ENCODE measurements at regions not wholly inside any gene's neighbourhood (a gene's known extent, or its start where the extent isn't known, plus 50 kb on each side); places are given as distances from the start of the nearest gene placed in this dataset.

DNA sequence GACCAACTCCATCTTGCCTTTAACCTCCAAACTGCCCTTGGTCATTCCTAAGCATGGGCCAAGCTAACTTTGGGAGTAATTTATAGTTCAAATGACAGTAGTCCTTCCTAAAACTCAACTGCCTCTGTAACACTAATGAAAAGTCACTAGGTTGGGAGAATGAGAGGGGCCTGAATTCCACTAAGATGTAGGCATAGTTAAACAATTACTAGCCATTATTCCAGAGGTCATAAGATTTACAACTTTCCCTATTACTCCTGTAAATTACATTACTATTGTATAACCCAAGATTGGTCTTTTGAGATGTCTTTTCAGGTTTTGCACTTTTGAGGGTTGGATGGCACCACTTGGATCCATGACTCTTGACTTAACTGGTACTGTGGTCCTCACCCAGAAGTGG lies 94.6 kb downstream of the SPP2 start:
- no peaks in the 10 kb centered on the region for H3K36me3 ChIP-seq
- H3K9me3 ChIP-seq (replicated peaks) = peaks cover 5% of the 10 kb centered on the region
- H3K4me3 ChIP-seq = no peak overlapping the region
- H3K27me3 ChIP-seq (ENCODE audit: low read depth) = peaks cover 11% of the 10 kb centered on the region
- intact Hi-C loops (cut with micrococcal nuclease) = no loop called here
- H3K4me1 ChIP-seq = peaks cover 4% of the 10 kb centered on the region
- TF ChIP-seq, protein P1, sequence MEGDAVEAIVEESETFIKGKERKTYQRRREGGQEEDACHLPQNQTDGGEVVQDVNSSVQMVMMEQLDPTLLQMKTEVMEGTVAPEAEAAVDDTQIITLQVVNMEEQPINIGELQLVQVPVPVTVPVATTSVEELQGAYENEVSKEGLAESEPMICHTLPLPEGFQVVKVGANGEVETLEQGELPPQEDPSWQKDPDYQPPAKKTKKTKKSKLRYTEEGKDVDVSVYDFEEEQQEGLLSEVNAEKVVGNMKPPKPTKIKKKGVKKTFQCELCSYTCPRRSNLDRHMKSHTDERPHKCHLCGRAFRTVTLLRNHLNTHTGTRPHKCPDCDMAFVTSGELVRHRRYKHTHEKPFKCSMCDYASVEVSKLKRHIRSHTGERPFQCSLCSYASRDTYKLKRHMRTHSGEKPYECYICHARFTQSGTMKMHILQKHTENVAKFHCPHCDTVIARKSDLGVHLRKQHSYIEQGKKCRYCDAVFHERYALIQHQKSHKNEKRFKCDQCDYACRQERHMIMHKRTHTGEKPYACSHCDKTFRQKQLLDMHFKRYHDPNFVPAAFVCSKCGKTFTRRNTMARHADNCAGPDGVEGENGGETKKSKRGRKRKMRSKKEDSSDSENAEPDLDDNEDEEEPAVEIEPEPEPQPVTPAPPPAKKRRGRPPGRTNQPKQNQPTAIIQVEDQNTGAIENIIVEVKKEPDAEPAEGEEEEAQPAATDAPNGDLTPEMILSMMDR (IDR thresholded peaks at IDR 0.05; ENCODE audit: borderline replicate concordance) = no peak
- no peak for DNase-seq
- no peak overlapping the region for H3K27ac ChIP-seq (replicated peaks)

DNA sequence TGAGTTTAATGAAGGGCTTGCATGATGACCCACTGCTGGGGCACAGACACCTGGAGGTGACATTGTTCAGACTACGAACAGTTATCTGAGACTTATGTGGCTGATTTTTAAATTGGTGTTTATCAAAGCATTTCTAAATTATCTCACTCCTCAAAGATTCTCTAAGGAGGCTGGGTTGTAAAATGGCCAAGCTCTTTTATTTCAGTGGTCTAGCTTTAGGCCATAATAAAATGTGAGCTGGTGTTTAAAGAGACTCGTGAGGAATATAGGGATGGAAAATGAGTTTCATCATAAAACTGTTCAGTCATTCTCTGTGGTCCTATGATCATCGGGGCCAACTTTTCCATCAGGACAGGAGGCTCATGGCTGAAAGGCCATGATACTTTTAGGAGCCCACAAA lies 93.4 kb downstream of the SPP2 start:
- intact Hi-C loops (cut with micrococcal nuclease) = no loop called here

DNA sequence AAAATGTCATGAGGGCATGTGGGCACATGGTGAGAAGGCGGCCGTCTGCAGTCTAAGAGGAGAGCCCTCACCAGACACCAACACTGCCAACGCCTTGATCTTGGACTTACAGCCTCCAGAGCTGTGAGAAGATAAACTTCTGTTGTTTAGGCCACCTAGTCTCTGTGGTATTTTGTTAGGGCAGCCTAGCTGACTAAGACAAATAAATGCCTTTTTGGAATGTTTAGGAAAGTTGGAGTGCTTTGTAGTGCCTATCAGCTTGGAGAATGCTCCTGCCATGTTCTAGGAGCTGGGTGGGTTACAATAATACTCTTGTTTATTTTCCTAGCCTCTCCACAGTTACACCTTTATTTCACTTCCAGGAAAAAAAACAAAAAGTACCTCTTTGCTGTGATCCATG lies 92.0 kb downstream of the SPP2 start:
- intact Hi-C loops (cut with micrococcal nuclease) = no loop called here
- TF ChIP-seq, protein P1 (IDR thresholded peaks at IDR 0.05; ENCODE audit: borderline replicate concordance) = no peak
- H3K27me3 ChIP-seq (ENCODE audit: low read depth) = peaks cover 12% of the 10 kb centered on the region
- no peak for DNase-seq
- no peak overlapping the region for H3K27ac ChIP-seq (replicated peaks)
- H3K4me3 ChIP-seq = no peak overlapping the region
- peaks cover 4% of the 10 kb centered on the region for H3K4me1 ChIP-seq
- H3K36me3 ChIP-seq = no peaks in the 10 kb centered on the region
- H3K9me3 ChIP-seq (replicated peaks) = peaks cover 5% of the 10 kb centered on the region

More for the DNA sequence above, 93.4 kb downstream of the SPP2 start:
- peaks cover 5% of the 10 kb centered on the region for H3K9me3 ChIP-seq (replicated peaks)
- H3K27ac ChIP-seq (replicated peaks) = no peak overlapping the region
- DNase-seq = no peak
- H3K27me3 ChIP-seq (ENCODE audit: low read depth) = peaks cover 12% of the 10 kb centered on the region
- H3K36me3 ChIP-seq = no peaks in the 10 kb centered on the region
- H3K4me3 ChIP-seq = no peak overlapping the region
- H3K4me1 ChIP-seq = peaks cover 4% of the 10 kb centered on the region
- TF ChIP-seq, protein P1 (IDR thresholded peaks at IDR 0.05; ENCODE audit: borderline replicate concordance) = no peak

DNA sequence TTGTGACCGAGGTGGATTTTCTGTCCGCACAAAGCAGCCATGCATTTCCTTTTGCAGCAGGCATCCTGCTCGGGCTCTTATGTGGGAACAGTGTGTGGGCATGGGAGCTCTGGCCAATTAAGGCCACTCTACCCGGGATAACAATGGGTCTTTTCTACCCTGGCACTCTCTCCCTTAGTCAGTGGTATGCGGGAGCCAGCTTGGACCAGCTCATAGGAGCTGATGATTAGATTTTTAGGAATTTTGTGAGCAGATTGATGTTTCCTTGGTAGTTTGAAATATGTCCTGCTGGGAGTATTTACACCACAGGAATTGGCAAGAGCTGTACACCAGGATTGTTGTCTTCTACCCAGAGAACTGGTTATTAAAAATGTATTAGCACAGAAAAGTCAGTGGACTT lies 89.3 kb downstream of the SPP2 start:
- Histone ChIP-seq H3K9me3 (replicated peaks) (peaks cover 5% of the 10 kb centered on the region), H3K4me1 (no peaks in the 10 kb centered on the region), H3K27me3 (ENCODE audit: low read depth) (peaks cover 20% of the 10 kb centered on the region), H3K36me3 (no peaks in the 10 kb centered on the region), H3K27ac (replicated peaks) (no peak overlapping the region), H3K4me3 (no peak overlapping the region)
- DNase-seq = no peak
- TF ChIP-seq, protein P1 (IDR thresholded peaks at IDR 0.05; ENCODE audit: borderline replicate concordance) = no peak
- intact Hi-C loops (cut with micrococcal nuclease) = loop anchor here (5.0 kb wide), 1 partner anchor 363 kb away; no protein-coding TSS in a partner anchor

DNA sequence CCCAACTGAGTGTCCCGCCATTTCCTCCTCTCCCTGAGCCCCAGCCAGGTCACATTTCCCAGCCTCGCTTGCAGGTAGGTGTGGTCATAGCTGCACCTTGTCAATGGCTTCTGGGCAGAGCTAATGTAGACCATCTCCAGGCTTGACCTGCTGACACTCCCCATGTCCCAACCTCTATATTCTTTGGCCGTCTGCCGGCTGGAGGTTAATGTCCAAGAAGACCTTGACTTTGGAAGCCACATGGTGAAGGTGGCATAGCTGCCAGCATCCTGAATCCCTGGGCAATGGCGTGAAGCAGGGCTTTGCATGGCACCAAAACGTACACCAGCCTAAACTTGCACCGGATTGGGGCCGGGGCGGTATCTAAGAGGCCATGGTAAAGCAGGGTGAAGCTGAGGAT lies 88.3 kb downstream of the SPP2 start:
- TF ChIP-seq, protein P1 (IDR thresholded peaks at IDR 0.05; ENCODE audit: borderline replicate concordance) = no peak
- Histone ChIP-seq H3K27me3 (ENCODE audit: low read depth) (peaks cover 29% of the 10 kb centered on the region), H3K9me3 (replicated peaks) (peaks cover 5% of the 10 kb centered on the region), H3K36me3 (no peaks in the 10 kb centered on the region), H3K27ac (replicated peaks) (no peak overlapping the region), H3K4me3 (no peak overlapping the region), H3K4me1 (no peaks in the 10 kb centered on the region)
- intact Hi-C loops (cut with micrococcal nuclease) = loop anchor here (5.0 kb wide), 1 partner anchor 363 kb away; no protein-coding TSS in a partner anchor
- DNase-seq = no peak
